Endothelial cell (in vitro differentiated cells): ENCODE measurements at regions not wholly inside any gene's neighbourhood (a gene's known extent, or its start where the extent isn't known, plus 50 kb on each side); places are given as distances from the start of the nearest gene placed in this dataset.

Experiments used
- DNase-seq: peaks from one replicate; pipeline ENCODE4 v3.0.0; 2021; ENCODE audit warnings: low spot score
- H3K27ac Mint-ChIP-seq: one replicate; pipeline ENCODE4 v1.8.0; 2021; ENCODE audit warnings: mixed read lengths, inconsistent platforms; ENCODE audit not compliant: unreplicated experiment
- H3K27me3 Mint-ChIP-seq: one replicate; pipeline ENCODE4 v1.8.0; 2021; ENCODE audit warnings: mild to moderate bottlenecking, moderate library complexity, mixed read lengths, inconsistent platforms; ENCODE audit not compliant: unreplicated experiment
- H3K36me3 Mint-ChIP-seq: one replicate; pipeline ENCODE4 v1.8.0; 2021; ENCODE audit warnings: mild to moderate bottlenecking, low read depth, mixed read lengths, inconsistent platforms; ENCODE audit not compliant: unreplicated experiment
- H3K4me1 Mint-ChIP-seq: one replicate; pipeline ENCODE4 v1.8.0; 2021; ENCODE audit warnings: mild to moderate bottlenecking, mixed read lengths, inconsistent platforms; ENCODE audit not compliant: unreplicated experiment
- H3K4me3 Mint-ChIP-seq: one replicate; pipeline ENCODE4 v1.8.0; 2021; ENCODE audit warnings: mild to moderate bottlenecking, mixed read lengths, inconsistent platforms; ENCODE audit not compliant: unreplicated experiment
- H3K9me3 Mint-ChIP-seq: one replicate; pipeline ENCODE4 v1.8.0; 2021; ENCODE audit warnings: mixed read lengths, inconsistent platforms; ENCODE audit not compliant: unreplicated experiment
- TF ChIP-seq, protein P1 (sequence below): fragments of 200-600 bp; sonication (generic); IDR thresholded peaks from one replicate; pipeline ENCODE4 v1.5.0; 2021; ENCODE audit warnings: antibody characterized with exemption; ENCODE audit not compliant: unreplicated experiment

DNA sequence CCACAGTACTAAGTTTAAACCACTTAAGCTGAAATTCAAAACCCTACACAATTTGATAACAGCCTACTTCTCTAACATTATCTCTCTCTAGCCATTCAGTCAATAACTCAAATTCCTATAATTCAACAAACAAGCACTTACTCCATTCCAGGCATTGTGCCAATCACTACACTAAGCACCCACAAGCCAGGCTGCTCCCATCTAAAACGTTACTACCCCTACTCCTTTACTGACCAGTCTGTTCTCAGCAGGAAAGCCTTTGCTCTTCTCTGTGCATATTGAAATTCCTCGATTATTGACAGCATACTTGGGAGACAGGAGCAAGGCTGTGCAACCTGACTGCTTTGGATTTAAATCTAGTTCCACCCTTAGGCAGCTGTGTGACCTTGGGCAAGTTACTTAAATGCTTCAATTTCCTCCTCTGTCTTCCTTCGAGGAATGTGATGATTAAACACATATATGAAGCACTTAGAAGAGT is 177.2 kb upstream of the THBS1 start:
- Mint-ChIP-seq H3K27ac (no peak overlapping the region), H3K36me3 (no peaks in the 10 kb centered on the region), H3K4me3 (no peak overlapping the region), H3K9me3 (no peaks in the 10 kb centered on the region), H3K27me3 (no peaks in the 10 kb centered on the region), H3K4me1 (no peaks in the 10 kb centered on the region)
- TF ChIP-seq, protein P1, sequence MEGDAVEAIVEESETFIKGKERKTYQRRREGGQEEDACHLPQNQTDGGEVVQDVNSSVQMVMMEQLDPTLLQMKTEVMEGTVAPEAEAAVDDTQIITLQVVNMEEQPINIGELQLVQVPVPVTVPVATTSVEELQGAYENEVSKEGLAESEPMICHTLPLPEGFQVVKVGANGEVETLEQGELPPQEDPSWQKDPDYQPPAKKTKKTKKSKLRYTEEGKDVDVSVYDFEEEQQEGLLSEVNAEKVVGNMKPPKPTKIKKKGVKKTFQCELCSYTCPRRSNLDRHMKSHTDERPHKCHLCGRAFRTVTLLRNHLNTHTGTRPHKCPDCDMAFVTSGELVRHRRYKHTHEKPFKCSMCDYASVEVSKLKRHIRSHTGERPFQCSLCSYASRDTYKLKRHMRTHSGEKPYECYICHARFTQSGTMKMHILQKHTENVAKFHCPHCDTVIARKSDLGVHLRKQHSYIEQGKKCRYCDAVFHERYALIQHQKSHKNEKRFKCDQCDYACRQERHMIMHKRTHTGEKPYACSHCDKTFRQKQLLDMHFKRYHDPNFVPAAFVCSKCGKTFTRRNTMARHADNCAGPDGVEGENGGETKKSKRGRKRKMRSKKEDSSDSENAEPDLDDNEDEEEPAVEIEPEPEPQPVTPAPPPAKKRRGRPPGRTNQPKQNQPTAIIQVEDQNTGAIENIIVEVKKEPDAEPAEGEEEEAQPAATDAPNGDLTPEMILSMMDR: no peak
- DNase-seq: no peak

DNA sequence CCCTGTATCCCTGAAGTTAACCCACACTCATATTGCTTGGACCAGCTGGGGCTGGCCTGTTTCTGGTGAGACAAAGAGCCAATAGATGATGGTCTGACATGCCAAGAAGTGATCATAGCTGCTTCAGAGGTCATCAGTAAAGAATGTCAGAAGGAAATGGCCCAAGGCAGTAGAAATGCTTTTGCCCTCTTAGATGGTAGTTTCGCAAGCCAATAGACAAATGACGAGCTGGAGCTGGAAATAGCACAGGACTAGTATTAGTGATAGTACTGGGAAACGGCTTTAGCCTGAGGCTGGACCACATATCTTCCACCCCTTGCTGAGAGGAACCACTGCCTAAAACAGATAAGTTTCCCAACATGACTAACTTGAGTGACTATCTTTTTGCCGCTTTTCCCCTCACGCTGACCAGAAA is 176.1 kb upstream of the THBS1 start:
- Mint-ChIP-seq H3K36me3 (no peaks in the 10 kb centered on the region), H3K27ac (no peak overlapping the region), H3K4me3 (no peak overlapping the region), H3K4me1 (no peaks in the 10 kb centered on the region), H3K9me3 (no peaks in the 10 kb centered on the region), H3K27me3 (no peaks in the 10 kb centered on the region)
- DNase-seq: no peak
- TF ChIP-seq, protein P1: no peak

DNA sequence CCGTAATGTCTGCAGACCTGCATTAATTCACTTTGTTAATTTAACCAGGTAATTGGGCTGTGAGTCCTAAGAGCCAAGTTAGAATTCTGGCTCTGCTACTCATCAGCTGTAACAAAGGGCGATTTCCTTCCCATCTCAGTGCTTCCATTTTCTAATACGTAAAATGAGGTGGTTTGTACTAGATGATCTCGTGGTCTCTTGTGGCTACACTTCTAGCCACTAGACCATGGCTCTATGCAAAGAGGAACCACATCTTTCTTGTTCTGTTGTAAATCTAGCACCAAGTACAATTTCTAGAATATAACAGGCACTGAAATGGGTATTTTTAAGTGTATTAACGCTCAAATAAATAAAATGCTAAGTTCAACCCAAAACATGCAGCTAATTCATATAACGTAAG is 174.4 kb upstream of the THBS1 start:
- H3K4me1 Mint-ChIP-seq: no peaks in the 10 kb centered on the region
- no peaks in the 10 kb centered on the region for H3K36me3 Mint-ChIP-seq
- H3K9me3 Mint-ChIP-seq: no peaks in the 10 kb centered on the region
- H3K27me3 Mint-ChIP-seq: no peaks in the 10 kb centered on the region
- no peak for DNase-seq
- TF ChIP-seq, protein P1: no peak
- no peak overlapping the region for H3K27ac Mint-ChIP-seq
- no peak overlapping the region for H3K4me3 Mint-ChIP-seq

DNA sequence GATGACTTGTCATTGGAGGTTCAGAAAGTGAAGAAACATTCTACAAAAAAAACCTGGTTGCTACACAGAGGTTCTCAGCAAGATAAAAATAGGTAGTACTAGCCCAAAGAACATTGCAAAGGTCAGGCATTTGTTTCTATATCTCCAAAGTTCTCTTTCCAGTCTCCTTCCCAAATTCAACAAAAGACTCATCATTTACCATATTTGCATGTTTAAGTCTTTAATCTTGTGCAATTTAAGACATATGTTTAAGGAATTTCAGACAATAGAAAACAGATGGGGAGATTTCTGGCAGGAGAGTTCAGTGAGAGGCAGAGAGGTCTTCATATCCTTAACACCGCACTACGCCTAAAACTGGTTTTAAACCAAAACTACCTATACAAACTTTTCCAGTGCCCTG is 173.8 kb upstream of the THBS1 start:
- no peak overlapping the region for H3K4me3 Mint-ChIP-seq
- TF ChIP-seq, protein P1: no peak
- H3K4me1 Mint-ChIP-seq: no peaks in the 10 kb centered on the region
- no peak overlapping the region for H3K27ac Mint-ChIP-seq
- no peaks in the 10 kb centered on the region for H3K27me3 Mint-ChIP-seq
- H3K9me3 Mint-ChIP-seq: no peaks in the 10 kb centered on the region
- no peaks in the 10 kb centered on the region for H3K36me3 Mint-ChIP-seq
- no peak for DNase-seq

DNA sequence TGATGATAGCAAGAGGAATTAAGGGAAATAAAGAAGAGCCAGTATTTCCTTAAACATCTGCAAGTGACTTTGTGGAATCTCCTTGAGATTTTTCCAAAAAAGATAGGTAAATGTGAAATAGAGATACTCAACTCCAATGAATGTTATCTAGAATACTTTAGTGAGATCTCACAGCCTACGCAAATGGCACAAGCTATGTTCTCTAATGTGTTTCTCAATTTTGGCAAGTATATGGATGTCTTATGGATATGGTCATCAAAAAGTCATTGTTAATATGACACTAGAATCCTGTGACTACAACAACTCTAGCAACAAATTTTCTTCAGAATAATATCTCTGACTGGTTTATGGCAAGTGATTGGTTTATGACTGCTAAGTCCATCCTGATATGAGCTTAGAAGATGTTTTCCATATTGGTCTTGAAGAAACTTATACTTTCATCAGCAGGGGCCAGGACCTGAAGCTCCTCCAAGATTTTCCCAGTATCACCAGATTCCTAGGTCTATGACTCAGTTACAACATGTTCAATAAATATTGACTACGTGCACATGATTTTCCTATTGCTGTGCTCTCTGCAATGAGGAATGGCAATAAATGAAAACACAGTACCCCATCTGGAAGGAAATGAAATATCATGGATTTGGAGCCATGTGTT is 170.9 kb upstream of the THBS1 start:
- Mint-ChIP-seq H3K36me3 (no peaks in the 10 kb centered on the region), H3K4me3 (no peak overlapping the region), H3K27ac (no peak overlapping the region), H3K4me1 (no peaks in the 10 kb centered on the region), H3K9me3 (no peaks in the 10 kb centered on the region), H3K27me3 (no peaks in the 10 kb centered on the region)
- TF ChIP-seq, protein P1: no peak
- no peak for DNase-seq
